ENCODE measurements at regions not wholly inside any gene's neighbourhood (a gene's known extent, or its start where the extent isn't known, plus 50 kb on each side); places are given as distances from the start of the nearest gene placed in this dataset.

DNA sequence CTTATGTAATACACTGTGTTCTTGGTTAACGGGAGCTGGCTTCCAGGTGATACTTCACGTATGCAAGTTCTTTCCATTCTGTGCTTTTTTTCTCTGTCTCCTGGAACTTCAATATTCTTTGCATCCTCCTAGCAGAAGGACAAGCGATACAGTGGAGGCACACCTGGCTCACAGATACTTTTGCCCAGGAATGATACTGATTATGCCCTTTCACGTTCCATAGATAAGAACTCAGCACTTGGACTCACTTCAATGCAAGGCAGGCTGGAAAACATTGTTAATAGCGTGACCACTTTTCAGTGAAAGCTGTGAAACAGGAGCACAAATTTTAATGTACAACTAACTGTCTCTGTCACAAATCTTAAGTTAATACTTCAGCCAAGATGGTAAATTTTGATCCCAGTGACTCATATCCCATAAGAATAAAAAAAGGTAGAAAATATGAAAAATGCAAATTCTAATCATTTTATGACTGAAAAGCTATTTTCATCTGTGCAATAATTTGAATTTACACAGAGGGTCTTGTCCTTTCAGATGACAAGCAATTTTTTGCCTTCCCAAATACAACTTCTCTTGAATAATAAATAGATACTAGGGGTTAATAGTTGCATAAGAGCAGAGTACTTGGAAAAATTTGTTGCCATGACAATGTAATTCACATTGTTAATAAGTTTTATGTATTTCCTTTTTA lies 919.0 kb downstream of the GALC start:
- DNase-seq (no peak), ATAC-seq (no peak)
- Histone ChIP-seq H3K4me3 (ENCODE audit: low read length) (no peak overlapping the region), H3K9me3 (ENCODE audit: control insufficient read depth, low read length) (no peaks in the 10 kb centered on the region), H3K27me3 (ENCODE audit: control insufficient read depth, insufficient read depth) (no peaks in the 10 kb centered on the region), H3K27ac (ENCODE audit: low read length) (no peak overlapping the region), H3K4me1 (ENCODE audit: control insufficient read depth, insufficient read depth, low read length) (no peaks in the 10 kb centered on the region)
- intact Hi-C loops (cut with DNase I) = no loop called here
- 66% methylated on average over 5 of the region's 5 CpGs for WGBS

DNA sequence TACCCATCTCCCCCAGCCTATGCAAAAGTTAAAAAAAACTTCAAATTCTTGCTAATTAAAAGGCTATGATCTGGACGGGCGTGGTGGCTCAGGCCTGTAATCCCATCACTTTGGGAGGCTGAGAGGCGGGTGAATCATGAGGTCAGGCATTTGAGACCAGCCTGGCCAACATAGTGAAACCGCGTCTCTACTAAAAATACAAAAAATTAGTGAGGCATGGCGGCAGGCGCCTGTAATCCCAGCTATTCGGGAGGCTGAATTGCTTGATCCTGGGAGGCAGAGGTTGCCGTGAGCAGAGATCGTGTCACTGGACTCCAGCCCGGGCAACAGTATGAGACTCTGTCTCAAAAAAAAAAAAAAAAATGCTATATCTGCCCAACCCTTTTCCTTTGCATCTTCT lies 925.4 kb downstream of the GALC start:
- no peak for ATAC-seq
- H3K27ac ChIP-seq (ENCODE audit: low read length) = no peak overlapping the region
- no peaks in the 10 kb centered on the region for H3K27me3 ChIP-seq (ENCODE audit: control insufficient read depth, insufficient read depth)
- 92% methylated on average over 11 of the region's 11 CpGs for WGBS
- no peak overlapping the region for H3K4me3 ChIP-seq (ENCODE audit: low read length)
- H3K4me1 ChIP-seq (ENCODE audit: control insufficient read depth, insufficient read depth, low read length) = no peaks in the 10 kb centered on the region
- no peaks in the 10 kb centered on the region for H3K9me3 ChIP-seq (ENCODE audit: control insufficient read depth, low read length)
- DNase-seq = no peak
- intact Hi-C loops (cut with DNase I) = no loop called here

DNA sequence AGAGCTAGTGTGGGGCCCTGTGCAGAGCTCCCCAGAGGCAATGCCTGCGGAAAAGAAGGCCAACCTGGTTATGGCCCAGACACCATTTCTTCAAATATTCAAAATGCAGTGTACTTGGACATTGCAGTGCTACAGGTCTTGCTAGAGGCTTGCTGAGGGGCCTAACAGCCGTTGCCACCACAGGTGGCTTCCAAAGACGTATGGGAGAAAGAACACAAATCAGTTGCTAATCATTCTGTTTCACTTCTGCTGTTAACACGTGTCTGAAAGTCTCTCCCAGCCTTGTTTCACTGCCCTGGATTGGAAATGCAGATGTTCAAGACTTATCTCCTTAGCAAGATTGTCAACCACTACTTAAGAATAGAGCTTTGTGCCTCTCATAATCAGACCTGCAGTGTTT lies 925.9 kb downstream of the GALC start:
- no peaks in the 10 kb centered on the region for H3K4me1 ChIP-seq (ENCODE audit: control insufficient read depth, insufficient read depth, low read length)
- H3K4me3 ChIP-seq (ENCODE audit: low read length) = no peak overlapping the region
- no peak overlapping the region for H3K27ac ChIP-seq (ENCODE audit: low read length)
- no peaks in the 10 kb centered on the region for H3K27me3 ChIP-seq (ENCODE audit: control insufficient read depth, insufficient read depth)
- intact Hi-C loops (cut with DNase I) = no loop called here
- ATAC-seq = no peak
- no peak for DNase-seq
- WGBS = 76% methylated on average over 4 of the region's 4 CpGs
- no peaks in the 10 kb centered on the region for H3K9me3 ChIP-seq (ENCODE audit: control insufficient read depth, low read length)

DNA sequence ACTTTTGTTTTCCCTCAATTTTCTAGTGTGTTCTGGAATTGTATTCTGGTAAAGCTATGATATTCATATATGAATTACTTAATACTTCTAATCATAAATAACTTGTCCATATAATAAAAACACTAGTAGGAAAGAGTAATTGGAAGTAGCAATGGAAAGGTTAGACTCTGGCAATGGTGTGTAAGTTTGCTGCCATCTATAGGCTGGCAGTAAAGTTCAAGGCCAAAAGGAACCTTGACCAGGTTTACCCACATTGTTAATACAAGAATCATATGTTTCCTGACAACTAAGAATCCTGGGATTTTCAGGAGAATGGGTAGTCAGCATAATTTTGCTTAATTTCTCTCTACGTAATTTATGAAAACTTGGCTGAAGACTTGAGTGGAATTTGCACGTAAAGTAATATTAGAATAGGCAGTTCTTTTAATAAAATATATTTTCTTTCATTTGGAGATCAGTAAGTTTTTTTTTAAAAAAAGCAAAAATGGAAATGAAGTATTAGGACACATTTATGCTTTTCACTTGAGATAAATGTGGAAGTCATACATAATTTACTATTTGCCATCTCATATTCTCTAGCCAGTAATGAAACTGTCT lies 926.7 kb downstream of the GALC start:
- intact Hi-C loops (cut with DNase I) = no loop called here
- no peaks in the 10 kb centered on the region for H3K27me3 ChIP-seq (ENCODE audit: control insufficient read depth, insufficient read depth)
- H3K4me3 ChIP-seq (ENCODE audit: low read length) = no peak overlapping the region
- H3K9me3 ChIP-seq (ENCODE audit: control insufficient read depth, low read length) = no peaks in the 10 kb centered on the region
- no peak for ATAC-seq
- H3K27ac ChIP-seq (ENCODE audit: low read length) = no peak overlapping the region
- 85% methylated on average over 2 of the region's 2 CpGs for WGBS
- H3K4me1 ChIP-seq (ENCODE audit: control insufficient read depth, insufficient read depth, low read length) = no peaks in the 10 kb centered on the region
- DNase-seq = no peak

DNA sequence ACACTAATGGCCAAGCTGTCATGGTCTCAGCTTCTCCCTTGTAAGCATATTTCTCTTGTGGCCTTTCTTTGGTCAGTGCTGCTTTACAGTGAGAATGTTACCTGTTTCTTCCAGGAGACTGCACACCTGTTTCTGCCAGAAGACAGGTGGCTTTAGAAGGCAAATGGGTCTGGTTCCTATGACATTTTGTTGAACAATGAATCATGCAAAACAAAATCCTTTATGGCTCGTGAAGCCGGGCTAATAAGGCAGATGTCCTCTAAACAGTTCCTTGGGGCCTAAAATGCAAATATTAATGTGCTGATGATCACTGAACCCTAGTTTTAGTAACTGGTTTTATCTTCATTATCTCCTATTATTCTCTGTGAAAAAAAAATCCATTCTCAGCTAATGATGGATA lies 927.6 kb downstream of the GALC start:
- 97% methylated on average over 2 of the region's 2 CpGs for WGBS
- no peak overlapping the region for H3K4me3 ChIP-seq (ENCODE audit: low read length)
- H3K4me1 ChIP-seq (ENCODE audit: control insufficient read depth, insufficient read depth, low read length) = no peaks in the 10 kb centered on the region
- no peak overlapping the region for H3K27ac ChIP-seq (ENCODE audit: low read length)
- intact Hi-C loops (cut with DNase I) = no loop called here
- no peaks in the 10 kb centered on the region for H3K27me3 ChIP-seq (ENCODE audit: control insufficient read depth, insufficient read depth)
- ATAC-seq (no peak), DNase-seq (no peak)
- no peaks in the 10 kb centered on the region for H3K9me3 ChIP-seq (ENCODE audit: control insufficient read depth, low read length)

DNA sequence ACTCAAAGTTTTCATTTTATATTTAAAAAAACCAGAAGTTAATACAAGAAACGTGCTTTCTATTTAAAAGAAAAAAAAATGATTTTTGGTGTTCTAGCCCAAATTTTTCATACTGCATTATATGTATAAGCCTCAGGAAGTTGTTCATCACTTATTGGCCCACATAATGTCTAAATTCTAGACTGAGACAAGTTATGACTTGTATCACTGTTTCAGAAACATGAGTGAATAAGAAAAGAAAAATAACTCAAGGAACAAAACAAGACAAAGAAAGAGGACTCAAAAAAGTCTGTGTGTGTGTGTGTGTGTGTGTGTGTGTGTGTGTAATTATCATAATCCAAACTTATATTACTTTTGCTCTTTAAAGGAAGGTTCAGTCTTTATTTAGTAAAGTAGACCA lies 929.8 kb downstream of the GALC start:
- Histone ChIP-seq H3K27ac (ENCODE audit: low read length) (no peak overlapping the region), H3K9me3 (ENCODE audit: control insufficient read depth, low read length) (no peaks in the 10 kb centered on the region), H3K4me1 (ENCODE audit: control insufficient read depth, insufficient read depth, low read length) (no peaks in the 10 kb centered on the region), H3K4me3 (ENCODE audit: low read length) (no peak overlapping the region), H3K27me3 (ENCODE audit: control insufficient read depth, insufficient read depth) (no peaks in the 10 kb centered on the region)
- WGBS = 74% methylated on average over 1 of the region's 1 CpG
- intact Hi-C loops (cut with DNase I) = no loop called here
- ATAC-seq (no peak), DNase-seq (no peak)

DNA sequence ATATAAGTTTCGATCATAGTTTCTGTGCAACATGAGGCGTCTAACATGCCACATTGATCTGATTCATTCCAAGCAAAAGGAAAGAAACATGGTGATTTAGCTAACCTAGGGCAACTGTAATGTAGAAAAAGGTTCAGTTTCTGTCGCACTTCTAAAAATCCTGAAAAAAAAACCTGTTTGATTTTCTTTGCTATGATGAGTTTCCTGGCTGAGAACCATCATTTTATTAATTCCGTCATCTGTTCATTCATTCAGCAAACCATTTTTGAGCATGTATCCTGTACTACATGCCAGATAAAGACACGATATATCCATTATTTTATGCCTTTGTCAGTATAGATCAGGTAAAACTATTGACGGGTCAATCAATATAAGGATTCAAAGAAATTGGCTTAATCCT lies 932.6 kb downstream of the GALC start:
- DNase-seq (no peak), ATAC-seq (no peak)
- Histone ChIP-seq H3K27ac (ENCODE audit: low read length) (no peak overlapping the region), H3K4me1 (ENCODE audit: control insufficient read depth, insufficient read depth, low read length) (no peaks in the 10 kb centered on the region), H3K27me3 (ENCODE audit: control insufficient read depth, insufficient read depth) (no peaks in the 10 kb centered on the region), H3K4me3 (ENCODE audit: low read length) (no peak overlapping the region), H3K9me3 (ENCODE audit: control insufficient read depth, low read length) (no peaks in the 10 kb centered on the region)
- 91% methylated on average over 6 of the region's 6 CpGs for WGBS
- intact Hi-C loops (cut with DNase I) = no loop called here

DNA sequence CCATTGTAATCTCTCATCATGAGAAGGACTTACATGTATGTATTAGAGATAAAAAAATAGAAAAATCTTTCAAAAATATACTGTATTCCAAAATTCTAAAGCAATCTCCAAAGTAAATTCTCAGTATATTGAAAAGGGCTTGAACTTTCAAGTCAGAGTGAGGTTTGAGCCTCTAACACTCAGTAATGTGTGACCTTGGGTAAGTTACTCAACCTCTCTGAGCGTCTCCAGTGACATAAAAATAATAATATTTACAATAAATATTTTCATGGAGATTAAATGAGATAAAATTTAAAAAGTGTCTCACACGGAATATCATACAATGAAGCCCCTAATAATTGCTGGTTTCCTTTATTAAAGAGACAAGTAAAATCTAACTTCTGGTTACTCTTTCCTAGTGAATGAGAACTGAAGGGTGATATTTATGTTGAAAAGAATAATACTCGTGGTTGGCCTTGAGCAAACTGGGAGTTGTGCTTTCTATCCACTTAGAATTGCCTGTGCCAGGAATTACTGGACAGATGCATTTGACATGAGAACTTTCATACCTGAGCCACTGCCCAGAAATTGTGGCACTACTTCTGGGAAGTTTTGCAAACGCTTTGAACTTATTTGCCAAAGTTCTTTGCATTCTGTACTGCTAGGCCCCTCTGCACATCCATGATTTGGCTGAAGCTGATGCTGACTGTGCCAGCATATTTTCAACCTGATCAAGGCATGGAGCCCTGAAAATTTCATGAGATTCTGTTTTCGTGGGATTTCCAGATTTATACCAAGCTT lies 933.7 kb downstream of the GALC start:
- Histone ChIP-seq H3K27me3 (ENCODE audit: control insufficient read depth, insufficient read depth) (no peaks in the 10 kb centered on the region), H3K4me1 (ENCODE audit: control insufficient read depth, insufficient read depth, low read length) (no peaks in the 10 kb centered on the region), H3K4me3 (ENCODE audit: low read length) (no peak overlapping the region), H3K9me3 (ENCODE audit: control insufficient read depth, low read length) (no peaks in the 10 kb centered on the region), H3K27ac (ENCODE audit: low read length) (no peak overlapping the region)
- ATAC-seq = no peak
- 73% methylated on average over 5 of the region's 5 CpGs for whole genome bisulfite sequencing
- intact Hi-C loops (cut with DNase I) = no loop called here
- no peak for DNase-seq

DNA sequence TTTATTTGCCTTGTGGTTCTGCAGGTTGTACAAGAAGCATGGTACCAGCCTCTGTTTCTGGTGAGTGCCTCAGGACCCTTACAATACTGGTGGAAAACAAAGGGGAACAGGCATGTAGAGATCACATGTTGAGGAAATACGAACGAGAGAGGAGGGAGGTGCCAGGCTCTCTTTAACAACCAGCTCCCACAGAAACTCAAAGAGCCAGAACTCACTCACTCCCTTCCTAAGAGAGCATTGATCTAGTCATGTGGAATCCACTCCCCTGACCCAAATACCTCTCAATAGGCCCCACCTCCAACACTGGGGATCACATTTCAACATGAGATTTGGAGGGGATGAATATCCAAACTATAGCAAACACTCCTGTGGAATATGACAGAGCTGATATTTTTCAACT lies 938.0 kb downstream of the GALC start:
- intact Hi-C loops (cut with DNase I) = no loop called here
- H3K4me1 ChIP-seq (ENCODE audit: control insufficient read depth, insufficient read depth, low read length) = no peaks in the 10 kb centered on the region
- H3K9me3 ChIP-seq (ENCODE audit: control insufficient read depth, low read length) = no peaks in the 10 kb centered on the region
- ATAC-seq (no peak), DNase-seq (no peak)
- H3K27ac ChIP-seq (ENCODE audit: low read length) = no peak overlapping the region
- H3K4me3 ChIP-seq (ENCODE audit: low read length) = no peak overlapping the region
- H3K27me3 ChIP-seq (ENCODE audit: control insufficient read depth, insufficient read depth) = no peaks in the 10 kb centered on the region
- WGBS = 79% methylated on average over 2 of the region's 2 CpGs

DNA sequence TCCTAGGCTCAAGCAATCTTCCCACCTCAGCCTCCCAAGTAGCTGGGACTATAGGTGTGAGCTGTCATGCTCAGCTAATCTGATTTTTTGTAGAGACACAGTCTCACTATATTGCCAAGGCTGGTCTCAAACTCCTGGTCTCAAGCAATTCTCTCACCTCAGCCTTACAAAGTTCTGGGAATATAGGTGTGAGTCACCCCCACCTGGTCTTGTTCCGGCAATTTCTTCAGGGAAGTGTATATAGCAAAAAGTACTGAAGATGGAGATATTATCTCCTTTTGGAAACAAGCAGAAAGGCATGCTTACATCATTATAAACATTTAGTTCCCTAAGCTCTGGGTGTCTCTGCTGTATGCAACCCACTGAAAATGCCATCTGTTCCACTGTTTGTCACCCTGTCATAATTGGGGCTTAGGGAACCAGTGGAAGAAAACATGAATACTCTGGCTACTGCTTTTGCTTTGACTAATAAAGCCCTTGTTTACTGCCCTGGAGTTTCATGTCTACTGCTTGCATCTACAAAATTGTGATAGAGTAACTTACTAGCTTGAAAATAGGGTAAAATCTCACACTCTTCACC lies 940.2 kb downstream of the GALC start:
- H3K4me3 ChIP-seq (ENCODE audit: low read length) = no peak overlapping the region
- no peak for DNase-seq
- intact Hi-C loops (cut with DNase I) = no loop called here
- H3K4me1 ChIP-seq (ENCODE audit: control insufficient read depth, insufficient read depth, low read length) = no peaks in the 10 kb centered on the region
- no peak for ATAC-seq
- 96% methylated on average over 1 of the region's 1 CpG for WGBS
- no peaks in the 10 kb centered on the region for H3K27me3 ChIP-seq (ENCODE audit: control insufficient read depth, insufficient read depth)
- H3K27ac ChIP-seq (ENCODE audit: low read length) = no peak overlapping the region
- no peaks in the 10 kb centered on the region for H3K9me3 ChIP-seq (ENCODE audit: control insufficient read depth, low read length)

DNA sequence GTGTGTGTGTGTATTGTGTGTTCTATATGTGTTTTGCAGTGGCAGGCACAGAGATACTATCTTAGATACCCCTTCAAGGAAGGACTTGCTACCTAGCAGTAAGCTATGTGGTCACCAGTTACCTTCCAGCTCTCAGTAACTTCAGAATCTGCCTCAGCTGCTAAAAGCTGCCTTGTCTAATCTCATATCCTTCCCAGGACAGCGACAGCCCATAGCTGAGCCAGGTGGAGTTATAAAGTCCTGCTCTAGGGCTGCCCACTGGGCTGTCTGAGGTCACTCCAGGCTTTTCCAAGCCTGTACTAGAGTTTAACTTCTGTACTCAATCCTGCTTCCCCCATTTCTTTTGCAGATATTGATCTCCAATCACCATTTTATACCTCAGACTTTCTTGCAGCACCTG lies 942.6 kb downstream of the GALC start:
- Histone ChIP-seq H3K27ac (ENCODE audit: low read length) (no peak overlapping the region), H3K4me3 (ENCODE audit: low read length) (no peak overlapping the region), H3K9me3 (ENCODE audit: control insufficient read depth, low read length) (no peaks in the 10 kb centered on the region), H3K4me1 (ENCODE audit: control insufficient read depth, insufficient read depth, low read length) (no peaks in the 10 kb centered on the region), H3K27me3 (ENCODE audit: control insufficient read depth, insufficient read depth) (no peaks in the 10 kb centered on the region)
- ATAC-seq (no peak), DNase-seq (no peak)
- intact Hi-C loops (cut with DNase I) = no loop called here
- 37% methylated on average over 1 of the region's 1 CpG for WGBS
